ENCODE measurements at regions not wholly inside any gene's neighbourhood (a gene's known extent, or its start where the extent isn't known, plus 50 kb on each side); places are given as distances from the start of the nearest gene placed in this dataset.

DNA sequence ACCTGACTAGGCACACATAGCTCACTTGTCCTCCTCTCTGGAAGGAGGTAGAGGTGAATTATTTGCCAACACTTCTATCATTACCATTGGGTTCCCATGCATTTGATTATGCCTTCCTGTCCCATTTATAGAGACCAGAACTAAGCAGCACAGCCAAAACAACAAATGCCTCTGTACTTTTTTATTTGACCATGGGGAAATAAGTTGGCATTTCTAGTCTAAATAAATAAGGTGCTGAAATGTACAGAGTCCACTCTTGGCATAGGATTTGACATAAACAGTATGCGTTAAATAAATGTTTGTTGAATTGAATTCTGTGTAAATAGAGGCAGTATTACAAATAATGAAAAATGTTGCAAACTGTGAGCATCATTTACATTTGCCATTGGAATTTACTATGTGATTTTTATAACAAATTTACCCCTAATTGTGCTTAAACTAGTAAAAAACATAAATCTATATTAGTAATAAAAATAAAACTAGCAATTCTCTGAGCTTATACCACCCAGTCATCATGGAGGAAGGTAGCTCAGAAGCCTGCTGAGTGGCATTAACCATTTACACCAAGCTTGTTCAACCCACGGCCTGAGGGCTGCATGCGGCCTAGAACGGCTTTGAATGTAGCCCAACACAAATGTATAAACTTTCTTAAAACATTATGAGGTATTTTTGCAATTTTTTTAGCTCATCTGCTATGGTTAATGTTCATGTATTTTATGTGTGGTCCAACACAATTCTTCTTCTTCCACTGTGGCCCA lies 367.8 kb downstream of the FIGN start:
- no peaks in the 10 kb centered on the region for H3K36me3 ChIP-seq
- H3K9me3 ChIP-seq (replicated peaks in 1 of 11) = no peaks in the 10 kb centered on the region
- no peak overlapping the region for H3K9ac ChIP-seq
- peaks cover 0 to 3% (median 0%) of the 10 kb centered on the region in 10 experiments; a peak in 3 of 20 replicates for H3K4me1 ChIP-seq
- no peak for TF ChIP-seq Cebpa-rat (IDR thresholded peaks at IDR 0.05)
- no peak overlapping the region for H3K4me2 ChIP-seq
- no peak overlapping the region for H3K4me3 ChIP-seq
- H3K27ac ChIP-seq = no peak overlapping the region
- no peaks in the 10 kb centered on the region for H3K27me3 ChIP-seq
- H4K20me1 ChIP-seq = no peaks in the 10 kb centered on the region

DNA sequence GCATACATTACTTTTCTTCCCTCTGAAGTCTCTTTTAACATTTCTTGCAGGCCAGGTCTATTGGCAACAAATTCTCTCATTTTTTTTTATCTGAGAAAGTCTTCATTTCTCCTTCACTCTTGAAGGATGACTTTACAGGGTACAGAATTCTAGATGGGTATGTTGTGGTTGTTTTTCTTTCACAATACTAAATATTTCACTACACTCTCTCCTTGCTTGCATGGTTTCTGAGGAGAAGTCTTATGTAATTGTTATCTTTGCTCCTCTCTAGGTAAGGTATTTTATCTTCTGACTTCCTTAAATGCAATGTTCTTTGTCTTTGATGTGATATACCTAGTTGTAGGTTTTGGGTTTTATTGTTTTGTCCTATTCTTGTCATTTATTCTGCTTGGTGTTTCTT lies 371.1 kb downstream of the FIGN start:
- no peaks in the 10 kb centered on the region for H3K9me3 ChIP-seq (replicated peaks in 1 of 11)
- H3K27ac ChIP-seq = no peak overlapping the region
- H3K9ac ChIP-seq = no peak overlapping the region
- no peaks in the 10 kb centered on the region for H4K20me1 ChIP-seq
- no peak overlapping the region for H3K4me3 ChIP-seq
- no peak overlapping the region for H3K4me2 ChIP-seq
- H3K27me3 ChIP-seq = no peaks in the 10 kb centered on the region
- H3K36me3 ChIP-seq = no peaks in the 10 kb centered on the region
- no peaks in the 10 kb centered on the region for H3K4me1 ChIP-seq
- TF ChIP-seq Cebpa-rat (IDR thresholded peaks at IDR 0.05) = no peak

DNA sequence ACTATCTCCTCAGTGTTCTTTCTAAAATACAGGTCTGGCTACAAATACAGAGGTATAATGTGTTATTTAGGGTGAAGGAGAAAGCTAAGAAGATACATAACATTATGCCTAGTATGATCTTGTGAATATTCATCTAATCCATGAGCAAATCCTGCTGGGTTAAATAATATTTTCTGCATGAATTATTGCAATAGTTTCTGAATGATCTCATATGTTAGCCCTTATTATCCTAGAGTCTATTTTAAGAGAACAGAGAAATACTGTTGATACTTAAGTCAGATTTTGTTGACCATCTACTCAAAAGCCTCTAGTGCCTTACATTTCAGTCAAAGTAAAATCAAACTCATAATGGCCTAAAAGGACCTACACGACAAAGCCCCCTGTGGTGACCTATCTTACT lies 382.3 kb downstream of the FIGN start:
- no peak for TF ChIP-seq Cebpa-rat (IDR thresholded peaks at IDR 0.05)
- Histone ChIP-seq H3K36me3 (no peaks in the 10 kb centered on the region), H3K9ac (no peak overlapping the region), H3K4me2 (no peak overlapping the region), H3K9me3 (replicated peaks in 1 of 11) (peaks cover 0 to 4% (median 2%) of the 10 kb centered on the region in 11 experiments; a peak in 17 of 22 replicates), H4K20me1 (no peaks in the 10 kb centered on the region), H3K27me3 (no peaks in the 10 kb centered on the region), H3K27ac (no peak overlapping the region), H3K4me1 (peaks cover 0 to 12% (median 0%) of the 10 kb centered on the region in 10 experiments; a peak in 8 of 20 replicates), H3K4me3 (no peak overlapping the region)

GRCh38 chr2:163351966-163352365 lies 383.8 kb downstream of the FIGN start:
- no peak overlapping the region for H3K4me2 ChIP-seq
- H4K20me1 ChIP-seq = no peaks in the 10 kb centered on the region
- no peak overlapping the region for H3K27ac ChIP-seq
- H3K9me3 ChIP-seq (replicated peaks in 1 of 11) = peaks cover 6 to 14% (median 11%) of the 10 kb centered on the region in 11 experiments; a peak in 18 of 22 replicates
- no peaks in the 10 kb centered on the region for H3K36me3 ChIP-seq
- no peak for TF ChIP-seq Cebpa-rat (IDR thresholded peaks at IDR 0.05)
- no peak overlapping the region for H3K9ac ChIP-seq
- H3K27me3 ChIP-seq = no peaks in the 10 kb centered on the region
- no peak overlapping the region for H3K4me3 ChIP-seq
- peaks cover 0 to 16% (median 0%) of the 10 kb centered on the region in 10 experiments; a peak in 8 of 20 replicates for H3K4me1 ChIP-seq

GRCh38 chr2:163351143-163351542 lies 384.7 kb downstream of the FIGN start:
- Histone ChIP-seq H3K36me3 (no peaks in the 10 kb centered on the region), H3K27ac (no peak overlapping the region), H3K9ac (no peak overlapping the region), H3K4me2 (no peak overlapping the region), H3K27me3 (no peaks in the 10 kb centered on the region), H4K20me1 (no peaks in the 10 kb centered on the region), H3K4me3 (no peak overlapping the region), H3K4me1 (peaks cover 0 to 16% (median 0%) of the 10 kb centered on the region in 10 experiments; a peak in 8 of 20 replicates), H3K9me3 (replicated peaks in 1 of 11) (peaks cover 6 to 14% (median 11%) of the 10 kb centered on the region in 11 experiments; a peak in 18 of 22 replicates)
- TF ChIP-seq Cebpa-rat (IDR thresholded peaks at IDR 0.05) = no peak

DNA sequence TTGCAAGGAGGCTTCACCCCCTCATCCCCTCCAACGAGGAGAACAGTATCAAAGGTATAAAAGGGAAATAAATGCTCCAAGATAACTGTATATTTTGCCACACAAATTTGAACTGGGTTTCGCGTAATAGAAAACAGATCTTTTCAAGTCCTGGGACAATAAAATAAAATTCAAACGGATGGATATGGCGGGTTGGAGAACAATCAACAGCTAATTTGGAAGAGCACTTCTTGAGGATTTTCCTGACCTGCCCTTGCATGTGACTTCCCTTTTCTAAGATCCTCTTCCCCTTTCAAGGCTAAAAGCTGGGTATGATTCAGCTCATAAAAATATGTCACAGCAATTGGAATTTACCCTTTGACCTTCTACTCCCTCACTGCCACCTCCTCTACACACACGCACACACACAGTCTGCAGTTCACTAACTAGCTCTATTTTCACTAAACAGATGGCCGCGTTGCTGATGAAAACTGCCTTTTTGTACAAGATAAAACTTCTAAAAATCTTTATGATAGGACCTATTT lies 386.9 kb downstream of the FIGN start:
- peaks cover 6 to 14% (median 11%) of the 10 kb centered on the region in 11 experiments; a peak in 18 of 22 replicates for H3K9me3 ChIP-seq (replicated peaks in 1 of 11)
- H3K27me3 ChIP-seq = no peaks in the 10 kb centered on the region
- peaks cover 0 to 16% (median 0%) of the 10 kb centered on the region in 10 experiments; a peak in 8 of 20 replicates for H3K4me1 ChIP-seq
- TF ChIP-seq Cebpa-rat (IDR thresholded peaks at IDR 0.05) = no peak
- no peak overlapping the region for H3K4me3 ChIP-seq
- H3K9ac ChIP-seq = no peak overlapping the region
- no peaks in the 10 kb centered on the region for H4K20me1 ChIP-seq
- peak overlapping the region in 3 of 11 experiments; percentile 14 to 58 (median 29); a peak in 4 of 22 replicates for H3K4me2 ChIP-seq
- no peak overlapping the region; a peak in 2 of 22 replicates for H3K27ac ChIP-seq
- H3K36me3 ChIP-seq = no peaks in the 10 kb centered on the region

GRCh38 chr2:163347982-163348856 lies 387.6 kb downstream of the FIGN start:
- Histone ChIP-seq H3K9ac (no peak overlapping the region), H3K27me3 (no peaks in the 10 kb centered on the region), H3K4me2 (peak overlapping the region in 3 of 11 experiments; percentile 14 to 58 (median 29); a peak in 5 of 22 replicates), H3K9me3 (replicated peaks in 1 of 11) (peaks cover 6 to 14% (median 11%) of the 10 kb centered on the region in 11 experiments; a peak in 18 of 22 replicates), H4K20me1 (no peaks in the 10 kb centered on the region), H3K4me1 (peaks cover 0 to 16% (median 0%) of the 10 kb centered on the region in 10 experiments; a peak in 8 of 20 replicates), H3K36me3 (no peaks in the 10 kb centered on the region), H3K4me3 (no peak overlapping the region), H3K27ac (no peak overlapping the region; a peak in 2 of 22 replicates)
- no peak for TF ChIP-seq Cebpa-rat (IDR thresholded peaks at IDR 0.05)

- H3K4me3 ChIP-seq = no peak overlapping the region
Measured at GRCh38 chr2:163345795-163346573, 389.8 kb downstream of the FIGN start.

More at GRCh38 chr2:163345795-163346573, 389.8 kb downstream of the FIGN start:
- no peaks in the 10 kb centered on the region for H4K20me1 ChIP-seq
- H3K4me1 ChIP-seq = peaks cover 3 to 16% (median 7%) of the 10 kb centered on the region in 10 experiments; a peak in 14 of 20 replicates
- no peak overlapping the region for H3K27ac ChIP-seq
- peak overlapping the region in 1 of 11 experiments; percentile 29; a peak in 1 of 22 replicates for H3K4me2 ChIP-seq
- H3K9me3 ChIP-seq (replicated peaks in 1 of 11) = peaks cover 6 to 14% (median 11%) of the 10 kb centered on the region in 11 experiments; a peak in 18 of 22 replicates
- no peak for TF ChIP-seq Cebpa-rat (IDR thresholded peaks at IDR 0.05)
- H3K36me3 ChIP-seq = no peaks in the 10 kb centered on the region
- no peak overlapping the region for H3K9ac ChIP-seq
- no peaks in the 10 kb centered on the region for H3K27me3 ChIP-seq

Data from BLaER1 treated with 17β-estradiol and CSF1 and Interleukin-3, amounts not matched to agents 10 nM and 100 nM (cell line).